ACC112 (cell line): ENCODE measurements at regions not wholly inside any gene's neighbourhood (a gene's known extent, or its start where the extent isn't known, plus 50 kb on each side); places are given as distances from the start of the nearest gene placed in this dataset.
"Not testable (repeated sequence)": the region's sequence is repeated elsewhere in the genome, so short reads cannot be mapped to it uniquely, and the experiment has no call there.

Experiments used
- H2AFZ ChIP-seq: fragments of 200-600 bp; sonication (generic); one replicate; pipeline ENCODE4 v1.6.0; 2017; ENCODE audit warnings: antibody characterized with exemption, low read length; ENCODE audit not compliant: unreplicated experiment
- H3K27ac ChIP-seq: fragments of 200-600 bp; sonication (generic); 2 replicates; pipeline ENCODE4 v1.5.1; 2014; ENCODE audit warnings: low read depth, mild to moderate bottlenecking, antibody characterized with exemption, low read length, moderate library complexity
- H3K27me3 ChIP-seq: fragments of 200-600 bp; sonication (generic); 2 replicates; pipeline ENCODE4 v1.6.1; 2014; ENCODE audit warnings: mild to moderate bottlenecking, antibody characterized with exemption, low read length, moderate library complexity, mixed read lengths; ENCODE audit not compliant: insufficient read depth
- H3K36me3 ChIP-seq: fragments of 200-600 bp; sonication (generic); 2 replicates; pipeline ENCODE4 v1.6.1; 2016; ENCODE audit warnings: mild to moderate bottlenecking, antibody characterized with exemption, low read length, moderate library complexity, mixed read lengths; ENCODE audit not compliant: insufficient read depth
- H3K4me1 ChIP-seq: fragments of 200-600 bp; sonication (generic); one replicate; pipeline ENCODE4 v1.6.1; 2016; ENCODE audit warnings: low read length, mixed read lengths; ENCODE audit not compliant: insufficient read depth, unreplicated experiment, control insufficient read depth
- H3K4me3 ChIP-seq: fragments of 200-600 bp; sonication (generic); 2 replicates; pipeline ENCODE4 v1.5.1; 2014; ENCODE audit warnings: mild to moderate bottlenecking, low read depth, low read length
- H3K79me2 ChIP-seq: fragments of 200-600 bp; sonication (generic); one replicate; pipeline ENCODE4 v1.6.0; 2016; ENCODE audit warnings: low read length; ENCODE audit not compliant: control insufficient read depth, unreplicated experiment, insufficient read depth

- Histone ChIP-seq H3K4me3 (no peak overlapping the region), H3K27ac (no peak overlapping the region), H3K36me3 (no peaks in the 10 kb centered on the region), H3K27me3 (no peaks in the 10 kb centered on the region), H3K79me2 (no peaks in the 10 kb centered on the region), H3K4me1 (peaks cover 6% of the 10 kb centered on the region), H2AFZ (peak overlapping the region; percentile 33)
These were observed 427.5 kb upstream of the TBL1XR1 start for GRCh38 chr3:177624528-177625495.

- no peak overlapping the region for H3K4me3 ChIP-seq
- no peaks in the 10 kb centered on the region for H3K27me3 ChIP-seq
- H3K27ac ChIP-seq: no peak overlapping the region
- H2AFZ ChIP-seq: no peak overlapping the region
- peaks cover 6% of the 10 kb centered on the region for H3K4me1 ChIP-seq
- H3K36me3 ChIP-seq: no peaks in the 10 kb centered on the region
- no peaks in the 10 kb centered on the region for H3K79me2 ChIP-seq
These were observed 428.8 kb upstream of the TBL1XR1 start for GRCh38 chr3:177626045-177626444.

GRCh38 chr3:177628095-177628719 is 430.9 kb upstream of the TBL1XR1 start:
- not testable (repeated sequence) for H3K36me3 ChIP-seq, H3K4me1 ChIP-seq, H3K27me3 ChIP-seq, H3K4me3 ChIP-seq, H3K27ac ChIP-seq, H2AFZ ChIP-seq, H3K79me2 ChIP-seq

GRCh38 chr3:177629276-177629675 is 432.0 kb upstream of the TBL1XR1 start:
- Histone ChIP-seq H3K79me2 (no peaks in the 10 kb centered on the region), H3K27me3 (no peaks in the 10 kb centered on the region), H3K27ac (no peak overlapping the region), H3K4me3 (no peak overlapping the region), H2AFZ (no peak overlapping the region), H3K4me1 (peaks cover 13% of the 10 kb centered on the region), H3K36me3 (no peaks in the 10 kb centered on the region)

- Histone ChIP-seq H3K27me3 (no peaks in the 10 kb centered on the region), H3K79me2 (no peaks in the 10 kb centered on the region), H3K27ac (peak overlapping the region; percentile 53), H3K4me3 (no peak overlapping the region), H3K36me3 (no peaks in the 10 kb centered on the region), H3K4me1 (peaks cover 13% of the 10 kb centered on the region), H2AFZ (peak overlapping the region; percentile 35)
These were observed 436.5 kb upstream of the TBL1XR1 start for GRCh38 chr3:177633671-177634207.

- H3K4me1 ChIP-seq: peaks cover 13% of the 10 kb centered on the region
- not testable (repeated sequence) for H3K36me3 ChIP-seq, H3K4me3 ChIP-seq, H3K27me3 ChIP-seq, H3K79me2 ChIP-seq, H3K27ac ChIP-seq, H2AFZ ChIP-seq
These were observed 438.4 kb upstream of the TBL1XR1 start for GRCh38 chr3:177635601-177636106.

- no peak overlapping the region for H3K27ac ChIP-seq
- no peak overlapping the region for H3K4me3 ChIP-seq
- no peak overlapping the region for H2AFZ ChIP-seq
- no peaks in the 10 kb centered on the region for H3K36me3 ChIP-seq
- no peaks in the 10 kb centered on the region for H3K79me2 ChIP-seq
- H3K27me3 ChIP-seq: no peaks in the 10 kb centered on the region
- H3K4me1 ChIP-seq: no peaks in the 10 kb centered on the region
These were observed 443.2 kb upstream of the TBL1XR1 start for GRCh38 chr3:177640319-177640965.

GRCh38 chr3:177641206-177641605 is 443.9 kb upstream of the TBL1XR1 start:
- H3K27me3 ChIP-seq: no peaks in the 10 kb centered on the region
- no peaks in the 10 kb centered on the region for H3K79me2 ChIP-seq
- no peak overlapping the region for H3K4me3 ChIP-seq
- no peaks in the 10 kb centered on the region for H3K36me3 ChIP-seq
- no peaks in the 10 kb centered on the region for H3K4me1 ChIP-seq
- no peak overlapping the region for H2AFZ ChIP-seq
- no peak overlapping the region for H3K27ac ChIP-seq

GRCh38 chr3:177642042-177642803 is 444.9 kb upstream of the TBL1XR1 start:
- Histone ChIP-seq H3K36me3 (no peaks in the 10 kb centered on the region), H3K27ac (no peak overlapping the region), H3K4me3 (no peak overlapping the region), H3K79me2 (no peaks in the 10 kb centered on the region), H2AFZ (no peak overlapping the region), H3K4me1 (no peaks in the 10 kb centered on the region), H3K27me3 (no peaks in the 10 kb centered on the region)

- Histone ChIP-seq H3K4me1 (no peaks in the 10 kb centered on the region), H3K27me3 (no peaks in the 10 kb centered on the region), H3K36me3 (no peaks in the 10 kb centered on the region), H3K79me2 (no peaks in the 10 kb centered on the region), H3K4me3 (no peak overlapping the region), H3K27ac (no peak overlapping the region), H2AFZ (no peak overlapping the region)
These were observed 445.5 kb upstream of the TBL1XR1 start for GRCh38 chr3:177642804-177643125.
